Osteoblast (primary cell): ENCODE measurements at regions not wholly inside any gene's neighbourhood (a gene's known extent, or its start where the extent isn't known, plus 50 kb on each side); places are given as distances from the start of the nearest gene placed in this dataset.

Experiments used
- DNase-seq: peaks from one replicate; pipeline ENCODE4 v3.0.0; 2011; ENCODE audit warnings: low spot score, mixed read lengths; ENCODE audit not compliant: insufficient read length; ENCODE audit errors: missing footprints
- H2AFZ ChIP-seq: 2 replicates; pipeline ENCODE4 v1.6.0; 2011; ENCODE audit warnings: mild to moderate bottlenecking, low read length
- H3K27ac ChIP-seq: 2 replicates; pipeline ENCODE4 v1.5.1; 2011; ENCODE audit warnings: mild to moderate bottlenecking, low read depth, low read length, moderate library complexity
- H3K27me3 ChIP-seq: 2 replicates; pipeline ENCODE4 v1.6.0; 2012; ENCODE audit warnings: mild to moderate bottlenecking, control low read depth, inconsistent platforms, low read length, moderate library complexity; ENCODE audit not compliant: insufficient read depth
- H3K36me3 ChIP-seq: 2 replicates; pipeline ENCODE4 v1.5.1; 2011; ENCODE audit warnings: mild to moderate bottlenecking, low read length, control low read depth, moderate library complexity; ENCODE audit not compliant: insufficient read depth
- H3K4me1 ChIP-seq: 2 replicates; pipeline ENCODE4 v1.5.1; 2011; ENCODE audit warnings: mild to moderate bottlenecking, low read length, control low read depth, moderate library complexity; ENCODE audit not compliant: insufficient read depth
- H3K4me2 ChIP-seq: 2 replicates; pipeline ENCODE4 v1.6.0; 2011; ENCODE audit warnings: mild to moderate bottlenecking, low read length; ENCODE audit not compliant: insufficient read depth
- H3K4me3 ChIP-seq: fragments of 200-600 bp; sonication (generic); 3 replicates; pipeline ENCODE4 v1.5.1; 2012; ENCODE audit warnings: mild to moderate bottlenecking, low read length, inconsistent platforms; ENCODE audit not compliant: insufficient read depth
- H3K79me2 ChIP-seq: 2 replicates; pipeline ENCODE4 v1.6.0; 2012; ENCODE audit warnings: mild to moderate bottlenecking, low read length, control low read depth, inconsistent platforms; ENCODE audit not compliant: insufficient read depth
- H3K9me3 ChIP-seq: 2 replicates; pipeline ENCODE4 v1.5.1; 2011; ENCODE audit warnings: low read depth, low read length, control low read depth
- H4K20me1 ChIP-seq: 2 replicates; pipeline ENCODE4 v1.6.0; 2012; ENCODE audit warnings: mild to moderate bottlenecking, low read length, control low read depth; ENCODE audit not compliant: insufficient read depth
- TF ChIP-seq, protein P1 (sequence below): IDR thresholded peaks from 2 replicates; pipeline ENCODE4 v1.5.1; 2011; ENCODE audit warnings: mild to moderate bottlenecking, low read depth, low read length, moderate library complexity; ENCODE audit errors: extremely low read depth

DNA sequence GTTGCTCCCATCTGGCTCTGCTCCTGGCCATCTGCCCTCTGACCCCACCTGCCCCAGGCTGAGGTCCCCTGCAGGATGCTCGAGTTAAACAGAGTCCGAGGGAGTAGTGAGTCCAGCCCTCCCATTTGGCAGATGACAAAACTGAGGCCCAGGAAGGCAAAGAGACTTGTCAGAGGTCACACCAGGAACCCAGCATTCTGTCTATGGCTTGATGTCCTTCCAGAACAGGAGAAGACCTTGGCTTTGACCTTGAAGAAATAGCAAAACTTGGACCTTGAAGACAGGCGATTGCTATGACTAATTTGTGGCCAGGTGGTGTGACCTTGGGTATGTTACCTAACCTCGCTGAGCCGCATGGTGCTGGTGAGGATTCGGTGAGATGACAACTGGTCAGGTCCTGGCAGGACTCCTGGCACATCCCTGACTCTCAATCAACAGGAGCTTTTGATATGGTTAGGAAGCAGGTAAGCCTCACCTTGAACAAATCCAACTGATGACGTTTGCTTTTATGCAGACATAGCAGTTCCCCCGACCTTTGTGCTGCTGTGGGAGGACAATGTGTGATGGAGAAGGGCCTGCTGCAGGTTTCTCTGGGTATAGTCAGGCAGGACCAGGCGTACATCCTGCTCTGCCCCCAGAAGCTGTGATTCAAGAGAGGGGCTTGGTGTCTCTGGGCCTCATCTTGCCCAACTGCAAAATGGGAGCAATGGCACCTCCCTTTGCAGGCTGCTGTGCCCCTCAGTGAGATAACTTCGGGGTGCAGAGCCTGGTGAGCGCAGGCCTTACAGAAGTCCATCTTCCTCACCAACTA is 198.7 kb downstream of the C9orf50 start:
- Histone ChIP-seq H3K27ac (no peak overlapping the region), H3K36me3 (no peaks in the 10 kb centered on the region), H4K20me1 (no peaks in the 10 kb centered on the region), H3K9me3 (no peaks in the 10 kb centered on the region), H3K4me1 (no peaks in the 10 kb centered on the region), H2AFZ (peak overlapping the region; percentile 62), H3K79me2 (no peaks in the 10 kb centered on the region), H3K4me3 (no peak overlapping the region), H3K27me3 (no peaks in the 10 kb centered on the region), H3K4me2 (no peak overlapping the region)
- TF ChIP-seq, protein P1, sequence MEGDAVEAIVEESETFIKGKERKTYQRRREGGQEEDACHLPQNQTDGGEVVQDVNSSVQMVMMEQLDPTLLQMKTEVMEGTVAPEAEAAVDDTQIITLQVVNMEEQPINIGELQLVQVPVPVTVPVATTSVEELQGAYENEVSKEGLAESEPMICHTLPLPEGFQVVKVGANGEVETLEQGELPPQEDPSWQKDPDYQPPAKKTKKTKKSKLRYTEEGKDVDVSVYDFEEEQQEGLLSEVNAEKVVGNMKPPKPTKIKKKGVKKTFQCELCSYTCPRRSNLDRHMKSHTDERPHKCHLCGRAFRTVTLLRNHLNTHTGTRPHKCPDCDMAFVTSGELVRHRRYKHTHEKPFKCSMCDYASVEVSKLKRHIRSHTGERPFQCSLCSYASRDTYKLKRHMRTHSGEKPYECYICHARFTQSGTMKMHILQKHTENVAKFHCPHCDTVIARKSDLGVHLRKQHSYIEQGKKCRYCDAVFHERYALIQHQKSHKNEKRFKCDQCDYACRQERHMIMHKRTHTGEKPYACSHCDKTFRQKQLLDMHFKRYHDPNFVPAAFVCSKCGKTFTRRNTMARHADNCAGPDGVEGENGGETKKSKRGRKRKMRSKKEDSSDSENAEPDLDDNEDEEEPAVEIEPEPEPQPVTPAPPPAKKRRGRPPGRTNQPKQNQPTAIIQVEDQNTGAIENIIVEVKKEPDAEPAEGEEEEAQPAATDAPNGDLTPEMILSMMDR = no peak
- no peak for DNase-seq

DNA sequence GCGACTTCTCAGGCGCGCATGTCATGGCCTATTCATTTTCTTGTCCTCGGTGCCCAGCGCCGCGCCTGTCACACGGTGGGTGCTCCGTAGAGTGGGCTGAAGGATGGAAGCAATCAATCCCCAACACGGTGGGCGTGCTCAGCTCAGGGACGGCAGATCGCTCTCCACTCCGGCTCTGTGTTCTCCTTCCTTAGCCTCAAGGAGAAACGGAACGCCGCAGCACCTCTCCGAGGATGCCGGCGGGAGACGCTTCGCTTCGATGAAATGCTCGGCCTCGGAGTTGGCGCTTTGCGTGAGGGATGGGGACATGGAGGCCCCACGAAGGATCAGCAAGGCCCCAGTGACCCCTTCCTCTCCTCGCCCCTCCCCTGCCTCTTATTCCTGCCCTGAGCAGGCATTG is 199.5 kb downstream of the C9orf50 start:
- Histone ChIP-seq H3K9me3 (no peaks in the 10 kb centered on the region), H3K27me3 (no peaks in the 10 kb centered on the region), H4K20me1 (no peaks in the 10 kb centered on the region), H3K4me1 (no peaks in the 10 kb centered on the region), H2AFZ (no peak overlapping the region), H3K79me2 (no peaks in the 10 kb centered on the region), H3K36me3 (no peaks in the 10 kb centered on the region), H3K27ac (no peak overlapping the region), H3K4me2 (no peak overlapping the region), H3K4me3 (no peak overlapping the region)
- TF ChIP-seq, protein P1 = no peak
- no peak for DNase-seq

DNA sequence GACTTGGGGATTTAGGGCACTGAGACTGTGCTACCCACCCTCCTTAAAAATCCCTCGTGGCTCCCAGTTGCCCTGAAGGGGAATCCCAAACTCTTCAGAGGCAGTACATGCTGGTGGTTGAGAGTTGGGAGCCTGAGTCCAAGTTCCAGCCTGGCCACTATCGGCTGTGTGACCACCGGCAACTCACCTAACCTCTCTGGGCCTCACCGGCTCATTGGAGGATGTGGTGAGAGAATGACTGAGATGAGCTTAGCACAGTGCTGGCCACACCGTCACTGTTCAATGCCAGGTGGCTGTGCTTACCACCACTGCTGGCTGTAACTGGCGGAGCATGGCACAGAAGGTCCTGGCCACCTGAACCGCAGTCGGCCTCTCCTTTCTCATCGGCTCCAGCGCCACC is 200.2 kb downstream of the C9orf50 start:
- H3K27me3 ChIP-seq = no peaks in the 10 kb centered on the region
- H3K4me2 ChIP-seq = no peak overlapping the region
- TF ChIP-seq, protein P1 = no peak
- H3K79me2 ChIP-seq = no peaks in the 10 kb centered on the region
- H4K20me1 ChIP-seq = no peaks in the 10 kb centered on the region
- no peaks in the 10 kb centered on the region for H3K4me1 ChIP-seq
- no peak for DNase-seq
- no peaks in the 10 kb centered on the region for H3K9me3 ChIP-seq
- no peak overlapping the region for H3K4me3 ChIP-seq
- H2AFZ ChIP-seq = no peak overlapping the region
- no peak overlapping the region for H3K27ac ChIP-seq
- no peaks in the 10 kb centered on the region for H3K36me3 ChIP-seq

DNA sequence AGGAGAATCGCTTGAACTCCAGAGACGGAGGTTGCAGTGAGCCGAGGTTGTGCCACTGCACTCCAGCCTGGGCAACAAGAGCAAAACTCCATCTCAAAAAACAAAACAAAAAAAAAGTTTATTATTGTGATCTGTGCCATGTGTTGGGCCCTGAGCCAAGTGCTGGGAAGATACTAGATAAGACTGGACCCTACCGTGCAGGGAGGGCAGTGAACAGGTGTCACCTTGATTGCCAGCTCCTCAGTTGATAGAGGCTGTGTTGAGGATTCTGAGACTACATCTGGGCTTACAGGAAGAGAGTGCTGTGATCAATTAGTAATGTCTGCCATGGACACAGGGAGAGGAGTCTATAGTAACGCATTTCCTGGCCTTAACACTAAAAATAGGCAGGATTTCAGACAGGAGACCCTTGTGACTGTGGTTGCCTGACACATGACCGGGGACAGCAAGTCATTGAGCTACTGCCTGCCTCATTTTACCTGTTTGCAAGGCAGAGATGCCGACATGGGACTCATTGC is 201.5 kb downstream of the C9orf50 start:
- Histone ChIP-seq H3K79me2 (no peaks in the 10 kb centered on the region), H3K36me3 (no peaks in the 10 kb centered on the region), H3K4me1 (peaks cover under 1% of the 10 kb centered on the region), H3K9me3 (no peaks in the 10 kb centered on the region), H3K27ac (no peak overlapping the region), H3K4me3 (no peak overlapping the region), H2AFZ (no peak overlapping the region), H3K4me2 (no peak overlapping the region), H4K20me1 (no peaks in the 10 kb centered on the region), H3K27me3 (no peaks in the 10 kb centered on the region)
- DNase-seq = no peak
- TF ChIP-seq, protein P1 = no peak
